Endodermal cell (in vitro differentiated cells): ENCODE measurements at regions not wholly inside any gene's neighbourhood (a gene's known extent, or its start where the extent isn't known, plus 50 kb on each side); places are given as distances from the start of the nearest gene placed in this dataset.
"Not testable (repeated sequence)": the region's sequence is repeated elsewhere in the genome, so short reads cannot be mapped to it uniquely, and the experiment has no call there.

Source experiments
- DNase-seq: peaks from one replicate; pipeline ENCODE4 v3.0.0-alpha.2; 2017
- H3K27ac ChIP-seq: 2 replicates; pipeline ENCODE4 v1.5.1; 2013; ENCODE audit warnings: mild to moderate bottlenecking, low read depth, low read length, moderate library complexity
- H3K27me3 ChIP-seq: 2 replicates; pipeline ENCODE4 v1.6.1; 2013; ENCODE audit warnings: mild to moderate bottlenecking, low read length, moderate library complexity; ENCODE audit not compliant: insufficient read depth, control insufficient read depth, poor library complexity, severe bottlenecking
- H3K36me3 ChIP-seq: 2 replicates; pipeline ENCODE4 v1.7.0; 2013; ENCODE audit warnings: mild to moderate bottlenecking, low read length, moderate library complexity; ENCODE audit not compliant: control insufficient read depth, insufficient read depth
- H3K4me1 ChIP-seq: one replicate; pipeline ENCODE4 v1.7.0; 2013; ENCODE audit warnings: low read length; ENCODE audit not compliant: control insufficient read depth, insufficient read depth
- H3K4me3 ChIP-seq: 2 replicates; pipeline ENCODE4 v1.5.1; 2013; ENCODE audit warnings: mild to moderate bottlenecking, low read length, moderate library complexity
- H3K9ac ChIP-seq: 2 replicates; pipeline ENCODE4 v1.6.1; 2013; ENCODE audit warnings: mild to moderate bottlenecking, low read length, moderate library complexity; ENCODE audit not compliant: poor library complexity, severe bottlenecking; ENCODE audit errors: extremely low read depth
- H3K9me3 ChIP-seq: 2 replicates; pipeline ENCODE4 v1.6.1; 2013; ENCODE audit warnings: mild to moderate bottlenecking, low read length, moderate library complexity; ENCODE audit not compliant: control insufficient read depth
- H3K27ac Mint-ChIP-seq: 2 replicates; pipeline ENCODE4 v1.8.0; 2020; ENCODE audit warnings: mixed read lengths
- H3K27me3 Mint-ChIP-seq: 2 replicates; pipeline ENCODE4 v1.8.0; 2021; ENCODE audit warnings: mild to moderate bottlenecking, mixed read lengths; ENCODE audit not compliant: insufficient read depth
- H3K36me3 Mint-ChIP-seq: 2 replicates; pipeline ENCODE4 v1.8.0; 2020; ENCODE audit warnings: low read depth, mixed read lengths
- H3K4me1 Mint-ChIP-seq: 2 replicates; pipeline ENCODE4 v1.8.0; 2020; ENCODE audit warnings: mixed read lengths
- H3K4me3 Mint-ChIP-seq: 2 replicates; pipeline ENCODE4 v1.8.0; 2020; ENCODE audit warnings: mild to moderate bottlenecking, moderate library complexity, mixed read lengths
- H3K9me3 Mint-ChIP-seq: 2 replicates; pipeline ENCODE4 v1.8.0; 2020; ENCODE audit warnings: mild to moderate bottlenecking, mixed read lengths
- WGBS, 2 experiments: methylation state at CpG; one replicate each; pipeline versions ENCODE4 v1.1.5 to v1.1.7; 2013; ENCODE audit warnings: missing lambda C conversion rate in 2 of 2, mixed read lengths in 1 of 2; ENCODE audit not compliant: insufficient coverage in 1 of 2, insufficient read length in 1 of 2; 5-methylcytosine and 5-hydroxymethylcytosine counted together
- TF ChIP-seq, protein P1 (sequence below): fragments of 200-600 bp; sonication (generic); conservative IDR thresholded peaks from 2 replicates; pipeline ENCODE4 v1.5.0; 2021; ENCODE audit warnings: antibody characterized with exemption, mild to moderate bottlenecking

DNA sequence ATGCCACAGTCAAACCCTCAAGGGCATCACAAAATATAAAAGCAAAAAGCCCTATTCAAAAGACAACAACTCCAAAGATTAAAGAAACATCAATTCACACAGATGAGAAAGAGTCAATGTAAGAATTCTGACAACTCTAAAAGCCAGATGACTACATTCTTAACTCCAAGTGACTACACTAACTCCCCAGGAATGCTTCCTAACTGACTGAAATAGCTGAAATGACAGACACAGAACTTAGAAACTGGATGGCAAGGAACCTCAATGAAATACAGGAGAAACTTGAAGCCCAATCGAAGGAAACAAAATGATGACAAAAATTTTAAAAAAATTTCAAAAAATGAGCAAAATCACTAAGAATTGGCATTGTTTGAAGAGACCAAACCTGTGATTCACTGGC, 1047.6 kb upstream of the PCDH10 start:
- 90 to 100% methylated on average over 1 of the region's 1 CpG for WGBS, 2 experiments
- Mint-ChIP-seq H3K36me3 (no peaks in the 10 kb centered on the region), H3K27me3 (no peaks in the 10 kb centered on the region), H3K4me3 (no peak overlapping the region), H3K4me1 (no peaks in the 10 kb centered on the region), H3K9me3 (no peaks in the 10 kb centered on the region), H3K27ac (no peak overlapping the region)
- Histone ChIP-seq H3K9ac (no peak overlapping the region), H3K9me3 (no peaks in the 10 kb centered on the region), H3K4me1 (no peaks in the 10 kb centered on the region), H3K36me3 (no peaks in the 10 kb centered on the region), H3K4me3 (no peak overlapping the region), H3K27me3 (no peaks in the 10 kb centered on the region), H3K27ac (no peak overlapping the region)
- TF ChIP-seq, protein P1, sequence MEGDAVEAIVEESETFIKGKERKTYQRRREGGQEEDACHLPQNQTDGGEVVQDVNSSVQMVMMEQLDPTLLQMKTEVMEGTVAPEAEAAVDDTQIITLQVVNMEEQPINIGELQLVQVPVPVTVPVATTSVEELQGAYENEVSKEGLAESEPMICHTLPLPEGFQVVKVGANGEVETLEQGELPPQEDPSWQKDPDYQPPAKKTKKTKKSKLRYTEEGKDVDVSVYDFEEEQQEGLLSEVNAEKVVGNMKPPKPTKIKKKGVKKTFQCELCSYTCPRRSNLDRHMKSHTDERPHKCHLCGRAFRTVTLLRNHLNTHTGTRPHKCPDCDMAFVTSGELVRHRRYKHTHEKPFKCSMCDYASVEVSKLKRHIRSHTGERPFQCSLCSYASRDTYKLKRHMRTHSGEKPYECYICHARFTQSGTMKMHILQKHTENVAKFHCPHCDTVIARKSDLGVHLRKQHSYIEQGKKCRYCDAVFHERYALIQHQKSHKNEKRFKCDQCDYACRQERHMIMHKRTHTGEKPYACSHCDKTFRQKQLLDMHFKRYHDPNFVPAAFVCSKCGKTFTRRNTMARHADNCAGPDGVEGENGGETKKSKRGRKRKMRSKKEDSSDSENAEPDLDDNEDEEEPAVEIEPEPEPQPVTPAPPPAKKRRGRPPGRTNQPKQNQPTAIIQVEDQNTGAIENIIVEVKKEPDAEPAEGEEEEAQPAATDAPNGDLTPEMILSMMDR: no peak
- no peak for DNase-seq

DNA sequence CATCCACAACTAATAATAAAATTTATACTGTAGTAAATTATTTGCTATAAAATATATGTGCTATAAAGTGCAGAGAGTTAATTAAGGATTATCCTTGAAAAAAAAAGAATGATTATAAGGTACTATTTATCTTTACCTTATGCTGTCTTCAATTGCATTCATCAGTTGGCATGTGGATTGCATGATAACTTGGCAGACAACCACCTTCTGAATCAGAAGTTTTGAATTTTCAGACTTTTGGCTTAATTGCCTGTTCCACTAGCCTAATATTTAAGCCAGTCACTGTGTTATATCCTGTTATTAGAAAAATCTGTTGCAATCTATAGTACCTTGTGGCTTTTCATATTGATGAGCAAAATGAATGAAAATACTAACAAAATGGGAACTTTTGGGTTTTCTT, 1040.3 kb upstream of the PCDH10 start:
- DNase-seq: no peak
- Histone ChIP-seq H3K4me1 (no peaks in the 10 kb centered on the region), H3K27me3 (no peaks in the 10 kb centered on the region), H3K9me3 (no peaks in the 10 kb centered on the region), H3K4me3 (no peak overlapping the region), H3K36me3 (no peaks in the 10 kb centered on the region), H3K27ac (no peak overlapping the region), H3K9ac (no peak overlapping the region)
- no peaks in the 10 kb centered on the region for H3K9me3 Mint-ChIP-seq
- no peaks in the 10 kb centered on the region for H3K27me3 Mint-ChIP-seq
- no peaks in the 10 kb centered on the region for H3K36me3 Mint-ChIP-seq
- H3K27ac Mint-ChIP-seq: no peak overlapping the region
- peaks cover 2% of the 10 kb centered on the region for H3K4me1 Mint-ChIP-seq
- TF ChIP-seq, protein P1: no peak
- no peak overlapping the region for H3K4me3 Mint-ChIP-seq

DNA sequence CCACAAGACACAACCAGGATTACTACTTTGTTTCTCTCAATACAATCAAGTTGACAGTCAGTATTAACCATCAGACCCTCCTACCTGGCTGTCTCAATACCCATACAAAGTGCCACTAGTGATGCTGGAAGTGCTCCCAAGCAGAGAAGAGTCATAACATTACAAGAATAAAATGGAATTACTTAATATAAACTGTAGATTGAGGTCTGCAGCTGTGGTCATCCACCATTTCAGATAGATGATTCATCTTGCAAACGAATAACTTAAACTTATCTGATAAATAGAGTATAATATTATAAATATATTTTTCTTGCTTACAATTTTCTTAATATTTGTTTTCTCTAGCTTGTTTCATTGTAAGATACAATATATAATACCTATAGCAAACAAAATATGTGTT, 1034.2 kb upstream of the PCDH10 start:
- Mint-ChIP-seq H3K4me1 (peaks cover 5% of the 10 kb centered on the region), H3K27me3 (no peaks in the 10 kb centered on the region), H3K27ac (no peak overlapping the region), H3K4me3 (no peak overlapping the region), H3K36me3 (peaks cover 13% of the 10 kb centered on the region), H3K9me3 (peaks cover 19% of the 10 kb centered on the region)
- Histone ChIP-seq H3K4me3 (no peak overlapping the region), H3K27ac (no peak overlapping the region), H3K9me3 (peaks cover 9% of the 10 kb centered on the region), H3K4me1 (no peaks in the 10 kb centered on the region), H3K36me3 (no peaks in the 10 kb centered on the region), H3K9ac (no peak overlapping the region), H3K27me3 (no peaks in the 10 kb centered on the region)
- TF ChIP-seq, protein P1: no peak
- WGBS, 2 experiments: no CpG with 5 or more reads among the region's 1 CpG
- no peak for DNase-seq

DNA sequence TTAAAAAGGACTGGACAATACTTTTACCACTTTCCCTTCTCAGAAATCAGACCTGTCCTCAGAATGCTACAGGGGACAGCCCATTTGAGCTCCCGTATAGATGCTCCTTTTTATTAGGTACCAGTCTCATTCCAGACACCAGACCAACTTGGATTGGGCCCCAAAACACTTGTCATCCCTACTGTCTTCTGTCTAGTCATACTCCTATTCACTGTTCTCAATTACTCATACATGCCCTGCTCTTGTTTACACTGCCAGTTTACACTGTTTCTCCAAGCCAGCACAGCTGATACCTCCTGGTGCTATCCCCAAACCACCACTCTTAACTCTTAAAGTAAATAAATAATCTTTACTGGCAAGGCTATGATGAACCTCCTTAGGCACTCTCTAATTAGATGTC, 1026.4 kb upstream of the PCDH10 start:
- peaks cover 14% of the 10 kb centered on the region for H3K36me3 Mint-ChIP-seq

More for the DNA sequence above, 1026.4 kb upstream of the PCDH10 start:
- peak overlapping the region; percentile 61 for H3K27ac Mint-ChIP-seq
- H3K4me1 Mint-ChIP-seq: peaks cover 45% of the 10 kb centered on the region
- H3K4me3 ChIP-seq, H3K4me3 Mint-ChIP-seq, H3K9me3 ChIP-seq, H3K9ac ChIP-seq, DNase-seq, H3K27me3 ChIP-seq, H3K27ac ChIP-seq, H3K36me3 ChIP-seq, H3K27me3 Mint-ChIP-seq: not testable (repeated sequence)
- H3K4me1 ChIP-seq: peaks cover 13% of the 10 kb centered on the region
- WGBS, 2 experiments: 81 to 100% methylated on average over 1 of the region's 1 CpG
- H3K9me3 Mint-ChIP-seq: peaks cover 30% of the 10 kb centered on the region
